ENCODE measurements at regions not wholly inside any gene's neighbourhood (a gene's known extent, or its start where the extent isn't known, plus 50 kb on each side); places are given as distances from the start of the nearest gene placed in this dataset.

GRCh38 chr15:98025237-98025636, 64.7 kb downstream of the ARRDC4 start:
- no peak for DNase-seq (ENCODE audit: low read depth in 3 of 3)

GRCh38 chr15:98034731-98035130, 74.2 kb downstream of the ARRDC4 start:
- no peak for DNase-seq (ENCODE audit: low read depth in 3 of 3)

GRCh38 chr15:98035134-98035533, 74.6 kb downstream of the ARRDC4 start:
- DNase-seq (ENCODE audit: low read depth in 3 of 3) = no peak

GRCh38 chr15:98035577-98036010, 75.1 kb downstream of the ARRDC4 start:
- DNase-seq (ENCODE audit: low read depth in 3 of 3) = no peak

- no peak for DNase-seq (ENCODE audit: low read depth in 3 of 3)
Observed at GRCh38 chr15:98039596-98039995, 79.1 kb downstream of the ARRDC4 start.

- DNase-seq (ENCODE audit: low read depth in 3 of 3) = no peak
Observed at GRCh38 chr15:98040146-98040545, 79.6 kb downstream of the ARRDC4 start.

GRCh38 chr15:98043160-98044014, 82.9 kb downstream of the ARRDC4 start:
- DNase-seq (ENCODE audit: low read depth in 3 of 3) = no peak

- DNase-seq (ENCODE audit: low read depth in 3 of 3) = no peak
Observed at GRCh38 chr15:98051734-98052133, 91.2 kb downstream of the ARRDC4 start.

- DNase-seq (ENCODE audit: low read depth in 3 of 3) = no peak
Observed at GRCh38 chr15:98057453-98057852, 97.0 kb downstream of the ARRDC4 start.

GRCh38 chr15:98062869-98063268, 102.4 kb downstream of the ARRDC4 start:
- DNase-seq (ENCODE audit: low read depth in 3 of 3) = no peak

GRCh38 chr15:98063315-98063714, 102.8 kb downstream of the ARRDC4 start:
- DNase-seq (ENCODE audit: low read depth in 3 of 3) = no peak

- DNase-seq (ENCODE audit: low read depth in 3 of 3) = no peak
Observed at GRCh38 chr15:98063871-98064270, 103.4 kb downstream of the ARRDC4 start.

GRCh38 chr15:98067339-98067738, 106.8 kb downstream of the ARRDC4 start:
- DNase-seq (ENCODE audit: low read depth in 3 of 3) = no peak

GRCh38 chr15:98069256-98069655, 108.8 kb downstream of the ARRDC4 start:
- no peak for DNase-seq (ENCODE audit: low read depth in 3 of 3)

GRCh38 chr15:98070137-98070536, 109.6 kb downstream of the ARRDC4 start:
- no peak for DNase-seq (ENCODE audit: low read depth in 3 of 3)

- no peak for DNase-seq (ENCODE audit: low read depth in 3 of 3)
Observed at GRCh38 chr15:98071786-98072185, 111.3 kb downstream of the ARRDC4 start.

GRCh38 chr15:98075441-98075840, 114.9 kb downstream of the ARRDC4 start:
- DNase-seq (ENCODE audit: low read depth in 3 of 3) = no peak

- DNase-seq (ENCODE audit: low read depth in 3 of 3) = no peak
Observed at GRCh38 chr15:98076021-98076816, 115.7 kb downstream of the ARRDC4 start.

- no peak for DNase-seq (ENCODE audit: low read depth in 3 of 3)
Observed at GRCh38 chr15:98077186-98077585, 116.7 kb downstream of the ARRDC4 start.

GRCh38 chr15:98080791-98081190, 120.3 kb downstream of the ARRDC4 start:
- no peak for DNase-seq (ENCODE audit: low read depth in 3 of 3)

GRCh38 chr15:98083203-98083910, 122.9 kb downstream of the ARRDC4 start:
- no peak for DNase-seq (ENCODE audit: low read depth in 3 of 3)

- DNase-seq (ENCODE audit: low read depth in 3 of 3) = no peak
Observed at GRCh38 chr15:98085003-98085639, 124.6 kb downstream of the ARRDC4 start.
